ACC112 (cell line): ENCODE measurements at regions not wholly inside any gene's neighbourhood (a gene's known extent, or its start where the extent isn't known, plus 50 kb on each side); places are given as distances from the start of the nearest gene placed in this dataset.
"Not testable (repeated sequence)": the region's sequence is repeated elsewhere in the genome, so short reads cannot be mapped to it uniquely, and the experiment has no call there.

Experiments used
- H2AFZ ChIP-seq: fragments of 200-600 bp; sonication (generic); one replicate; pipeline ENCODE4 v1.6.0; 2017; ENCODE audit warnings: antibody characterized with exemption, low read length; ENCODE audit not compliant: unreplicated experiment
- H3K27ac ChIP-seq: fragments of 200-600 bp; sonication (generic); 2 replicates; pipeline ENCODE4 v1.5.1; 2014; ENCODE audit warnings: low read depth, mild to moderate bottlenecking, antibody characterized with exemption, low read length, moderate library complexity
- H3K27me3 ChIP-seq: fragments of 200-600 bp; sonication (generic); 2 replicates; pipeline ENCODE4 v1.6.1; 2014; ENCODE audit warnings: mild to moderate bottlenecking, antibody characterized with exemption, low read length, moderate library complexity, mixed read lengths; ENCODE audit not compliant: insufficient read depth
- H3K36me3 ChIP-seq: fragments of 200-600 bp; sonication (generic); 2 replicates; pipeline ENCODE4 v1.6.1; 2016; ENCODE audit warnings: mild to moderate bottlenecking, antibody characterized with exemption, low read length, moderate library complexity, mixed read lengths; ENCODE audit not compliant: insufficient read depth
- H3K4me1 ChIP-seq: fragments of 200-600 bp; sonication (generic); one replicate; pipeline ENCODE4 v1.6.1; 2016; ENCODE audit warnings: low read length, mixed read lengths; ENCODE audit not compliant: insufficient read depth, unreplicated experiment, control insufficient read depth
- H3K4me3 ChIP-seq: fragments of 200-600 bp; sonication (generic); 2 replicates; pipeline ENCODE4 v1.5.1; 2014; ENCODE audit warnings: mild to moderate bottlenecking, low read depth, low read length
- H3K79me2 ChIP-seq: fragments of 200-600 bp; sonication (generic); one replicate; pipeline ENCODE4 v1.6.0; 2016; ENCODE audit warnings: low read length; ENCODE audit not compliant: control insufficient read depth, unreplicated experiment, insufficient read depth

DNA sequence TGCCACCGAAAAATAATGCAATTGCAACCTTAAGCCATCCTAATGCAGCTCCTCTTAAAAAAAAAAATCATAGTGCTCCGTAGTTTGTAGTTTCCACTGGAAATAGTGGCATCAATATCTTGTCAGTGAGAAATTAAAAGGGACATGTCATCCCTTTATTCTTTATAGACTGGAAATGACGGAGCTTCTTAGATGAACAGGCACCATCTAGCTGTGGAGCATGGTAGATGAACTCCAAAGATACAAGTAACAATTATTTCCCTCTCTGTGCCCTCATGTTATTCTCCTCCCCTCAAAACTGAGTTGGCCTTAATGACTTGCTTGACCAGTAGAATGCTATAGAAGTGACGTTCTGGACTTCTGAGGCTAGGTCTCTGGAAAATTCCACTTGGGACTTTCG is 268.1 kb upstream of the SPTLC3 start:
- Histone ChIP-seq H3K79me2 (no peaks in the 10 kb centered on the region), H3K4me1 (no peaks in the 10 kb centered on the region), H2AFZ (no peak overlapping the region), H3K36me3 (no peaks in the 10 kb centered on the region), H3K27me3 (no peaks in the 10 kb centered on the region), H3K27ac (no peak overlapping the region), H3K4me3 (no peak overlapping the region)

DNA sequence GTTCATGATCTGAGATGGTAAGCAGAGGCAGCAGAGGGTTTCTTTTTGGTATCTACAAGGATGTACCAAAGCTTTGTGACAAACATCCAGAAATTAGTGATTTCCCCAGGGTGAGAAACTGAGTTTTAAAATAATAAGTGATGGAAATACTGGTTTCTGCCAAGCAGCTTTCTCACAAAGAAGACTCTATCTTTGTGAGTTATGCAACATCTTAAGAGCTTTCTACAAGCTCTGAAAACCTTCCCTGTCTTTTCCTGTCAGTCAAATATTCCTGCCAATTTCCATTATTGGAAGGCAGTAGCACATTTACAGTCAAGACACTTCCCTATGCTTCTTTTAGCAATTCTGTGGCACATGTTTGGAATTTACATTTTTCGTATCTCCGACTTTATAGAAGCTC is 264.7 kb upstream of the SPTLC3 start:
- no peak overlapping the region for H3K27ac ChIP-seq
- H3K4me1 ChIP-seq: no peaks in the 10 kb centered on the region
- H3K36me3 ChIP-seq: no peaks in the 10 kb centered on the region
- no peak overlapping the region for H2AFZ ChIP-seq
- no peak overlapping the region for H3K4me3 ChIP-seq
- H3K79me2 ChIP-seq: no peaks in the 10 kb centered on the region
- no peaks in the 10 kb centered on the region for H3K27me3 ChIP-seq

DNA sequence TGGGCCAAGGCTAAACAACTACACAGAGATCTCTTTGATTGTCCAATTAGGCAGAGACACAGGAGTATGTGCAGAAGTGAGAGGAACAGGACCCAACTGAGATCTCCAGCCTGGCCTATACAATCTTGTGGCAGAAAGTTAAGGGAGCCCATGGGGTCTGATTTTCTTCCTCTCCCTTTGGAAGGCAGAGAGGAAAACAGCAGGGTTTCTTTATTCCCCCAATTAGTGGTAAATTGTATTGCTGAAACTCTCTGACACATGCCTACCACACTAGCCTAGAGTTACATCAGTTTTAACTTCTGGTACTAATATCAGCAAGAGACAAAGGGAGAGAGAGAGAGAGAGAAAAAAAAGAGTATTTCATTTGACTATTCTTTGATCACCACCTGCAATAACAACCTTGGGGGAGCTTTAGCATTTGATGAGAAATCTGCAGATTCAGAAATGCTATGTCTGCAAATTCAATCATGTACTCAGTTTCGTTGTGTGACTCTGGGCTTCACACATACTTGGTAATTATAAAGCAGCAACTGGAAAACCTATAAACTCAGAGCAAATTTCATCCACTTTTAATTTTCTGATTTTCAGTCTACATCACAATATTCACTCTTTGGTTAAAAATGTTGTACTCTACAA is 260.3 kb upstream of the SPTLC3 start:
- H2AFZ ChIP-seq: no peak overlapping the region
- H3K79me2 ChIP-seq: no peaks in the 10 kb centered on the region
- no peaks in the 10 kb centered on the region for H3K4me1 ChIP-seq
- no peak overlapping the region for H3K4me3 ChIP-seq
- no peak overlapping the region for H3K27ac ChIP-seq
- no peaks in the 10 kb centered on the region for H3K27me3 ChIP-seq
- H3K36me3 ChIP-seq: no peaks in the 10 kb centered on the region

DNA sequence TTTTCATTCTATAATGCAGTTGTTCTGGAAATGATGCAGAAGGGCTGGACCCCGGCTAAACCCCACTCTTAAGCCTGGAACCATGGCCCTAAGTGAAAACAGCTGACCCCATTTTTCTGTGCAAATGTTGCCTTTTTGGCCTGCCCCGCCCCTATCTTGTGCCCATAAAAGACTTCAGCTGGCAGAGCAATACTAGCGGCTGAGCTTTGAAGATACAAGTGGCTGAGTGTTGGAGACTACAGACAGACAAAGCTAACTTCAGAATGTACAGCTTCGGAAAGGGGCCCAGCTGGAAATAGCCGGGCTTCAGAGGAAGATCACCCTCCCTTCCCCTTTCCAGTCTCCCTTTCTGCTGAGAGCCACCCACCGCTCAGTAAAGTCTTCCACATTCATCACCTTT is 258.6 kb upstream of the SPTLC3 start:
- Histone ChIP-seq H3K36me3 (no peaks in the 10 kb centered on the region), H3K27ac (no peak overlapping the region), H3K27me3 (no peaks in the 10 kb centered on the region), H3K4me3 (no peak overlapping the region), H2AFZ (no peak overlapping the region), H3K79me2 (no peaks in the 10 kb centered on the region), H3K4me1 (no peaks in the 10 kb centered on the region)

DNA sequence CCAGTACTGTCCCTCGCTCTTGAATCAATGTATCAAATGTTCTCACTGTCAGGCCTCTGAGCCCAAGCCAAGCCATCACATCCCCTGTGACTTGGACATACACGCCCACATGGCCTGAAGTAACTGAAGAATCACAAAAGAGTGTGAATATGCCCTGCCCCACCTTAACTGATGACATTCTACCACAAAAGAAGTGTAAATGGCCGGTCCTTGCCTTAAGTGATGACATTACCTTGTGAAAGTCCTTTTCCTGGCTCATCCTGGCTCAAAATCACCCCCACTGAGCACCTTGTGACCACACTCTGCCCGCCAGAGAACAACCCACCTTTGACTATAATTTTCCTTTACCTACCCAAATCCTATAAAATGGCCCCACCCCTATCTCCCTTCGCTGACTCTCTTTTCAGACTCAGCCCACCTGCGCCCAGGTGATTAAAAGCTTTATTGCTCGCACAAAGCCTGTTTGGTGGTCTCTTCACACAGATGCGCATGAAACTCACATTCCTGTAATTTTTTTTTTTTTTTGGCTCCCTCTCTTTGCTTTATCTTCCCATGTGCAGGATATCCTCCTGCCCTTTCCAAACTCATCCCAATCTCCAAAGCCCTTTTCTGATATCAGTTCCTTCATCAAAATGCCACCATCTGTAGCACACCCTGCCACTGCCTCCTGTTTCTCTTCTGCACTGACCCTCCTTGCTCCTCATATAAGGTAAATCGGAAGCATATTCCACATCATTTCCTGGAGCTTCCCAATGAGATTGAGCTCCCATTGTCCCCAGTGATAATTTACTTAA is 255.7 kb upstream of the SPTLC3 start:
- not testable (repeated sequence) for H3K4me1 ChIP-seq, H3K4me3 ChIP-seq, H3K36me3 ChIP-seq, H3K79me2 ChIP-seq, H3K27me3 ChIP-seq, H2AFZ ChIP-seq, H3K27ac ChIP-seq

DNA sequence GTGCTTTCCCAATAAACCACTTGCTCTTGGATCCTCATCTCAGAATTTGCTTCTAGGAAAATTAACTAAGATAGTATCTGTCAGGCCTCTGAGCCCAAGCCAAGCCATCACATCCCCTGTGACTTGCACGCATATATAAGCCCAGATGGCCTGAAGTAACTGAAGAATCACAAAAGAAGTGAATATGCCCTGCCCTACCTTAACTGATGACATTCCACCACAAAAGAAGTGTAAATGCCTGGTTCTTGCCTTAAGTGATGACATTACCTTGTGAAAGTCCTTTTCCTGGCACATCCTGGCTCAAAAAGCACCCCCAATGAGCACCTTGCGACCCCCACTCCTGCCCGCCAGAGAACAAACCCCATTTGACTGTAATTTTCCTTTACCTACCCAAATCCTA is 255.0 kb upstream of the SPTLC3 start:
- H3K79me2 ChIP-seq, H3K27me3 ChIP-seq, H3K4me3 ChIP-seq, H2AFZ ChIP-seq, H3K36me3 ChIP-seq, H3K4me1 ChIP-seq, H3K27ac ChIP-seq: not testable (repeated sequence)

DNA sequence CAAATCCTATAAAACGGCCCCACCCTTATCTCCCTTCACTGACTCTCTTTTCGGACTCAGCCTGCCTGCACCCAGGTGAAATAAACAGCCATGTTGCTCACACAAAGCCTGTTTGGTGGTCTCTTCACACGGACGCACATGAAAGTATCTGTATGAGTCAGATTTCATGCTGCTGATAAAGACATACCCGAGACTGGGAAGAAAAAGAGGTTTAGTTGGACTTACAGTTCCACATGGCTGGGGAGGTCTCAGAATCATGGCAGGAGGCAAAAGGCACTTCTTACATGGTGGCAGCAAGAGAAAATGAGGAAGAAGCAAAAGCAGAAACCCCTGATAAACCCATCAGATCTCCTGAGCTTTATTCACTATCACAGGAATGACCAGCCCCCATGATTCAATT is 249.3 kb upstream of the SPTLC3 start:
- H2AFZ ChIP-seq, H3K79me2 ChIP-seq, H3K36me3 ChIP-seq, H3K4me1 ChIP-seq, H3K4me3 ChIP-seq, H3K27me3 ChIP-seq, H3K27ac ChIP-seq: not testable (repeated sequence)

DNA sequence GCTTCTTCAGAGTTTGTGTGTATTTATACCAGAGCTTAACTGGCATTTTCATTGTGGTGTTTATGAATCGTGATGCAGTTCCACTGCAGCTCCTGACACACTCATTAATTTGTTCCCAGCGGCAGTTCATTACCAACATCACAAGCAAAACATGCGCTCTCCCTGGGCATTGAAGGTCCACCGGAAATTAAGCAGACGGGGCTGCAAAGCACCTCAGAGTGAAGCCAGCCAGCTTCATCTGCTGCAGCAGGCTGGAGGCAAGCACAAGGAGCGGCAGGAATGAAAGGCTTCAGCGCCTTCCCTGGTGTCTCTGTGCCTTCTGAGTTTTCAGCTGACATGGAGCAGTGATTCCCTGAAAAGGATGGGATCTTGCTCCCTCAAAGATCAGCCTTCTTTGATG is 246.0 kb upstream of the SPTLC3 start:
- H2AFZ ChIP-seq: no peak overlapping the region
- H3K79me2 ChIP-seq: no peaks in the 10 kb centered on the region
- H3K4me1 ChIP-seq: no peaks in the 10 kb centered on the region
- no peaks in the 10 kb centered on the region for H3K36me3 ChIP-seq
- no peaks in the 10 kb centered on the region for H3K27me3 ChIP-seq
- H3K4me3 ChIP-seq: no peak overlapping the region
- H3K27ac ChIP-seq: no peak overlapping the region

DNA sequence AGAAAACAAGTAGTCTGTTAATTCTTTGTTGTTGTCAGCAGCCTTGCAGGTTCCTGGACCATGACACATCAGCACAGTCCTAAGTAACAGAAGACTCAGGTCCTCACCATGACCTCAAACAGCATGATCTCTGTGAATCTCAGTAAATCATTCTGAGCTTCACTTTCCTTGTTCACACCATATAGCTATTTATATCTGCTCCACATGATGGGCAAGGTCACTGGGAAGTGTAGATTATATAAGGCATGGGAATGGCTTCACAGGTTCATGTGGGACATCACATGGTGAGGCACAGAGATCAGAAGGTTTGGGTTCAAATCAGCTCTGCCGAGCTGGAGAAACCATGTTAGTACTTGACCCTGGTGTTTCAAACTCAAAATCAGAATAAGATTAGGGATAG is 245.4 kb upstream of the SPTLC3 start:
- Histone ChIP-seq H3K4me1 (no peaks in the 10 kb centered on the region), H3K4me3 (no peak overlapping the region), H3K27me3 (no peaks in the 10 kb centered on the region), H3K36me3 (no peaks in the 10 kb centered on the region), H3K27ac (no peak overlapping the region), H2AFZ (no peak overlapping the region), H3K79me2 (no peaks in the 10 kb centered on the region)

DNA sequence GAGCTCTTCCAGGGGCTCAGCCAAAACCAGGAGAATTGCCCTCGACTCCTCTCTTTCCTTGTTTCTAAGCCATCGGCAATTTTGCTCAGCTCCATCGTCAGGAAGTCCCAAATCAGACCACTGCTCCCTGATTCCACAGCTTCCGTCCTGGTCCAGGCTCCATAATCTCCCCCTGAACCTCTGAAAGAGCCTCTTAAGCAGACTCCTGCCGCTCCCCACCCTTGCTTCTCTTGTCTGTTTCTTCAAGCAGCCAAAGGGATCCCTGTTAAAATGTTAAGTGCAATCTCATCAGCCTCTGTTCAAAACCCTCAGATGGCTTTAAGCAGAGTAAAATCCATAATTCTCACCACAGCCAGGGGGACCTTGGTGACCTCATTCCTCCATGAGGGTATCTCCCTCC is 244.7 kb upstream of the SPTLC3 start:
- no peaks in the 10 kb centered on the region for H3K79me2 ChIP-seq
- H3K36me3 ChIP-seq: no peaks in the 10 kb centered on the region
- no peak overlapping the region for H3K4me3 ChIP-seq
- H2AFZ ChIP-seq: no peak overlapping the region
- H3K27me3 ChIP-seq: no peaks in the 10 kb centered on the region
- H3K4me1 ChIP-seq: no peaks in the 10 kb centered on the region
- no peak overlapping the region for H3K27ac ChIP-seq

DNA sequence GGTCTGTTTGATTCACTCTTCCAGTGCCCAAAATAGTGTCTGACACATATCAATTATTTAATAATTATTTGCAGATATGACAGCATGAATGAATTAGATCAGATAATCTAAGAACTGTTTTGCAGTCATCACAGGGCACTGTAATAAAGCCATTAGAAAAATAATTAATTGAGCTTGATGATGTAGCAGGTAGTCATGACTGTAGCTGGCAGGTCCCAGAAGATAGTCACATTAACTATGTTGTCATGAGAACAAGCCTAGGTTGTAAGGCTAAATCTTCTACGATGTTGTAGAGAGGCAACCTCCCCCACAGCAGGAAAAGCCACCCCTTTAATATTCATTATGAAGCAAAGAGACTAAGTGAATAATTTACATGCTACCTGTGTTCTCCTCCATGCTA is 243.9 kb upstream of the SPTLC3 start:
- no peaks in the 10 kb centered on the region for H3K4me1 ChIP-seq
- no peaks in the 10 kb centered on the region for H3K79me2 ChIP-seq
- H2AFZ ChIP-seq: no peak overlapping the region
- no peaks in the 10 kb centered on the region for H3K27me3 ChIP-seq
- no peaks in the 10 kb centered on the region for H3K36me3 ChIP-seq
- no peak overlapping the region for H3K4me3 ChIP-seq
- no peak overlapping the region for H3K27ac ChIP-seq
